Heart left ventricle (tissue), 16 donors: ENCODE measurements at regions not wholly inside any gene's neighbourhood (a gene's known extent, or its start where the extent isn't known, plus 50 kb on each side); places are given as distances from the start of the nearest gene placed in this dataset.
A peak's percentile ranks its signal among the peaks of the same experiment; 100 is the strongest.
"Not testable (repeated sequence)": the region's sequence is repeated elsewhere in the genome, so short reads cannot be mapped to it uniquely, and the experiment has no call there.

Experiments used
- ATAC-seq, 4 donors: fragments of 200-7000 bp; cut with Tn5 transposase; one replicate each; pipeline ENCODE4 v1.9.1; 2020 to 2022; ENCODE audit warnings: moderate library complexity in 4 of 4, mild to moderate bottlenecking in 3 of 4, moderate number of reproducible peaks in 1 of 4
- DNase-seq, 5 donors: peaks; one replicate each; pipeline ENCODE4 v3.0.0-alpha.2; 2020
- H3K27ac ChIP-seq, 12 donors: fragments of 200-600 bp; sonication (generic) in 4 of 12; one replicate each; pipeline versions ENCODE4 v1.5.0 to v1.8.0; 2016 to 2022; ENCODE audit warnings: mild to moderate bottlenecking in 2 of 12
- H3K27me3 ChIP-seq, 9 donors: fragments of 200-600 bp; sonication (generic) in 2 of 9; one replicate each; pipeline versions ENCODE4 v1.5.1 to v1.8.0; 2016 to 2022; ENCODE audit warnings: mild to moderate bottlenecking in 3 of 9
- H3K36me3 ChIP-seq, 9 donors: fragments of 200-600 bp; sonication (generic) in 2 of 9; one replicate each; pipeline versions ENCODE4 v1.5.0 to v1.8.0; 2018 to 2022; ENCODE audit warnings: mild to moderate bottlenecking in 2 of 9
- H3K4me1 ChIP-seq, 12 donors: fragments of 200-600 bp; sonication (generic) in 4 of 12; one replicate each; pipeline versions ENCODE4 v1.5.0 to v1.8.0; 2016 to 2022; ENCODE audit warnings: mild to moderate bottlenecking in 3 of 12
- H3K4me3 ChIP-seq, 12 donors: fragments of 200-600 bp; sonication (generic) in 4 of 12; one replicate each; pipeline versions ENCODE4 v1.5.0 to v1.8.0; 2017 to 2022; ENCODE audit warnings: mild to moderate bottlenecking in 9 of 12, moderate library complexity in 4 of 12
- H3K9me3 ChIP-seq, 12 donors: fragments of 200-600 bp; sonication (generic) in 4 of 12; one replicate each; pipeline versions ENCODE4 v1.5.0 to v1.8.0; 2016 to 2022; ENCODE audit warnings: mild to moderate bottlenecking in 1 of 12
- POLR2A ChIP-seq, 2 donors: fragments of 450-650 bp; IDR thresholded peaks; one replicate each; pipeline ENCODE4 v1.6.1; 2017; ENCODE audit warnings: antibody characterized with exemption in 2 of 2, mild to moderate bottlenecking in 2 of 2, moderate library complexity in 2 of 2
- WGBS, 4 donors: extraction: QIAGEN DNeasy Blood & Tissue Kit in 2 of 4; methylation state at CpG; one replicate each; pipeline versions ENCODE4 v1.1.5 to v1.1.7; 2013 to 2018; 5-methylcytosine and 5-hydroxymethylcytosine counted together
- intact Hi-C, 10 donors: fragments of 100-400 bp; cut with DNase I; formaldehyde crosslinking; loops; one replicate each; pipeline versions ENCODE4 v1.11.1 to v1.14.2; 2022
- TF ChIP-seq, protein P1 (sequence below), 12 donors: fragments of 200-600 bp; sonication (generic) in 4 of 12; IDR thresholded peaks; one replicate each; pipeline versions ENCODE4 v1.5.0 to v1.8.0; 2018 to 2022; ENCODE audit warnings: antibody characterized with exemption in 12 of 12, mild to moderate bottlenecking in 5 of 12
- donor health status: ischemic (EF 13 %, LVEDD 7.1; RV severe dilation, severe dysfunction).
- donor health status: healthy with polysubstance abuse.
- donor health status: DM: no; HTN: yes; CAD: no.
- donor health status: DM: no; HTN: no; CAD: no.
- donor health status: ischemic (EF 25% LVEDD 6.9; RV normal size, moderate dysfunction).
- donor health status: ischemic (EF 25% LVEDD 5.7; RV mildly dilated, moderate dysfunction).
- donor health status: healthy.
- donor health status: DM: yes; HTN: yes; CAD: no.
- donor health status: ischemic (EF 35%, LVEDD 5.7; RV mildly dilated, moderate dysfunction).
- donor health status: nonischemic (EF 11% LVEDD 7.7; RV severe dilation, severe dysfunction).
- donor health status: DM: yes; HTN: yes; CAD: no.
- donor health status: PGD.
- donor health status: ischemic (EF 29% LVEDD 5.4; RV normal size, mild dysfunction).
- donor health status: nonischemic (EF 23%, LVEDD 6.1; RV moderate dilation, normal function).

DNA sequence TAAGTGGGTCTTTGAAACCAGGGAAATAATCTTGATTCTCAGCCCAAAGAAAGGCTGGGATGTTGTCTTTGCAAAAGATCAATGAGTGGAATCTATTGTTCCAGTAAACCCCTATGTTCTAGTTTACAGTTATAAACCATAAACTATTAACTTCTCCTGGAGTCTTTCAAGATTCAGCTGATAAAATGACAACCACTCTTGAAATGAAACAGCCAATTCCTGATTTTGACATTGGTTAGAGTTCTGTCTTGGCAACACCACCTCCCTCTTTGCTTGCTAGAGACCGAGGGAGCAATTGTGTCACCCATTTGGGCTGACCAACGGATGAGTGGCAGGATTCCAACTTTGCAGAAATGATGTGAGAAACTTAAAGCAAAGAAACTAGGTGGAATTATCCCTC, 746.9 kb downstream of the SLC4A3 start:
- Histone ChIP-seq H3K9me3 (peaks cover 0 to 5% (median 0%) of the 10 kb centered on the region in 12 donors), H3K4me3 (no peak overlapping the region), H3K4me1 (no peaks in the 10 kb centered on the region), H3K27ac (no peak overlapping the region), H3K36me3 (no peaks in the 10 kb centered on the region), H3K27me3 (no peaks in the 10 kb centered on the region)
- 47 to 61% (median 54%) methylated on average over 2 of the region's 2 CpGs for WGBS, 4 donors
- ATAC-seq (no peak), DNase-seq (no peak)
- no peak for TF ChIP-seq POLR2A (IDR thresholded peaks at IDR 0.05)
- TF ChIP-seq, protein P1, sequence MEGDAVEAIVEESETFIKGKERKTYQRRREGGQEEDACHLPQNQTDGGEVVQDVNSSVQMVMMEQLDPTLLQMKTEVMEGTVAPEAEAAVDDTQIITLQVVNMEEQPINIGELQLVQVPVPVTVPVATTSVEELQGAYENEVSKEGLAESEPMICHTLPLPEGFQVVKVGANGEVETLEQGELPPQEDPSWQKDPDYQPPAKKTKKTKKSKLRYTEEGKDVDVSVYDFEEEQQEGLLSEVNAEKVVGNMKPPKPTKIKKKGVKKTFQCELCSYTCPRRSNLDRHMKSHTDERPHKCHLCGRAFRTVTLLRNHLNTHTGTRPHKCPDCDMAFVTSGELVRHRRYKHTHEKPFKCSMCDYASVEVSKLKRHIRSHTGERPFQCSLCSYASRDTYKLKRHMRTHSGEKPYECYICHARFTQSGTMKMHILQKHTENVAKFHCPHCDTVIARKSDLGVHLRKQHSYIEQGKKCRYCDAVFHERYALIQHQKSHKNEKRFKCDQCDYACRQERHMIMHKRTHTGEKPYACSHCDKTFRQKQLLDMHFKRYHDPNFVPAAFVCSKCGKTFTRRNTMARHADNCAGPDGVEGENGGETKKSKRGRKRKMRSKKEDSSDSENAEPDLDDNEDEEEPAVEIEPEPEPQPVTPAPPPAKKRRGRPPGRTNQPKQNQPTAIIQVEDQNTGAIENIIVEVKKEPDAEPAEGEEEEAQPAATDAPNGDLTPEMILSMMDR (IDR thresholded peaks at IDR 0.05): no peak
- intact Hi-C loops: no loop called here

DNA sequence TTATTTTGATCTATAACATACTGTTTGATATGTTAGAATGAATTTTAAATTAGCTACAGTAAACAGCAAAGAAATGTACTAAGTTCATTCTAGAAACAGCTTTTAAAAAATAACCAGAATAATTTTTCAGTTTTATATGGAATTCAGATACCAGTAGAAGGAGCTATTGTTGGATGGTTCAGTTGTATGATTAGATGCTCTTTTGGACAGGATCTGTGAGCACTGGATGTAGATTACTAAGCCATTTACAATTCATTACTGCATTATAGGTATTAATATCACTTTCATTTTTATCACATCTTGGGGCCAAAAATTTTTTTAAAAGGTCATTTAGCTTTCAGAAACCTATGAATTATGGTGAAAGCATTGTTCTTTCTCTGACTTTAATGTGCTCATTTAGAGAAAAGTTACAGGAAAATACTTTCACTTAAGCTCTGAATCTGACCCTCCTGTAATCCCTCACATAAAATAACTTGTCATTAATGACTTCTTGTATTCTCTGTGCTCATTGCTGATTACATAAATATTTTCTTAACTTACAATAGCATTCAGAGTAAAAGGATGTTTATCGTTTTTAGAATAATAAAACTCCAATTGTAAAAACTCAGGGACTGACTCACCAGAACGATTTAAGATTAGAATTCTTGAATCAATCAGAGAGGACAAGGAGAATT, 750.2 kb downstream of the SLC4A3 start:
- WGBS, 4 donors: 58 to 70% (median 62%) methylated on average over 2 of the region's 2 CpGs
- H3K36me3 ChIP-seq: no peaks in the 10 kb centered on the region
- DNase-seq (no peak), ATAC-seq (no peak)
- TF ChIP-seq POLR2A (IDR thresholded peaks at IDR 0.05): no peak
- TF ChIP-seq, protein P1 (IDR thresholded peaks at IDR 0.05): peak in 1 of 12 donors; percentile 7
- peaks cover 0 to 24% (median 0%) of the 10 kb centered on the region in 12 donors for H3K9me3 ChIP-seq
- H3K27me3 ChIP-seq: no peaks in the 10 kb centered on the region
- intact Hi-C loops: no loop called here
- no peak overlapping the region for H3K27ac ChIP-seq
- H3K4me3 ChIP-seq: no peak overlapping the region
- no peaks in the 10 kb centered on the region for H3K4me1 ChIP-seq

- DNase-seq, ATAC-seq: not testable (repeated sequence)
- 87 to 95% (median 92%) methylated on average over 5 to 8 of the region's 8 CpGs for WGBS, 4 donors
Measured at GRCh38 chr2:220387758-220388157, 760.3 kb downstream of the SLC4A3 start.

DNA sequence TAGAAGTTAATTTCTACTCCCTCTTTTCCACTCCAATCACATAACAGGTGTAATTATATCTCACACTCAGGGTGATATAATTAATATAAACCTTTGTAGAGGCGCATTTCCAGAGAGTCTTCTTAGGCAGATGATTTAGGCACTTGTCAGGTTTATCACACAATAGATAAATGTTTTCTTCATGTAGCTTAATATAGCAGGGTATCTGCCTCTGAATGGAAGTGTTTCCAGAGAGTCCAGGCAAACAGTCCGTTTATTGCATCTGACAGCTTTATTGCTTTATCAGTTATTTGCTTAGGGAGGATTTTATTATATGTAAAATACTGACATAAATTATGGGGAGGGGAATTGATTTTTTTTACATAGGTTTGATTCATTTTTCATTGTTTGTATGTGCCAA, 766.3 kb downstream of the SLC4A3 start:
- H3K27ac ChIP-seq: peak overlapping the region in 2 of 12 donors; percentile 6 to 82
- ATAC-seq (peak in 1 of 4 donors; percentile 47), DNase-seq (no peak)
- peaks cover 0 to 13% (median 0%) of the 10 kb centered on the region in 12 donors for H3K4me1 ChIP-seq
- no peak overlapping the region for H3K4me3 ChIP-seq
- WGBS, 4 donors: 47 to 56% (median 50%) methylated on average over 2 of the region's 2 CpGs
- intact Hi-C loops: no loop called here
- no peaks in the 10 kb centered on the region for H3K36me3 ChIP-seq
- H3K9me3 ChIP-seq: no peaks in the 10 kb centered on the region
- no peaks in the 10 kb centered on the region for H3K27me3 ChIP-seq
- no peak for TF ChIP-seq POLR2A (IDR thresholded peaks at IDR 0.05)

More at GRCh38 chr2:220387758-220388157, 760.3 kb downstream of the SLC4A3 start:
- H3K27ac ChIP-seq, intact Hi-C loops, H3K4me1 ChIP-seq, H3K36me3 ChIP-seq, H3K9me3 ChIP-seq, H3K27me3 ChIP-seq, H3K4me3 ChIP-seq: not testable (repeated sequence)

- no peaks in the 10 kb centered on the region for H3K9me3 ChIP-seq
- H3K27ac ChIP-seq: peak overlapping the region in 6 of 12 donors; percentile 6 to 82 (median 40)
- DNase-seq: peak in 4 of 5 donors; percentile 37 to 69 (median 47)
- no peaks in the 10 kb centered on the region for H3K27me3 ChIP-seq
- intact Hi-C loops: no loop called here
- H3K36me3 ChIP-seq: no peaks in the 10 kb centered on the region
- H3K4me1 ChIP-seq: peaks cover 0 to 13% (median 0%) of the 10 kb centered on the region in 12 donors
- ATAC-seq: peak; percentile 20 to 74 (median 64)
- no peak overlapping the region for H3K4me3 ChIP-seq
- TF ChIP-seq, protein P1 (IDR thresholded peaks at IDR 0.05): no peak
- TF ChIP-seq POLR2A (IDR thresholded peaks at IDR 0.05): no peak
Measured at GRCh38 chr2:220394433-220394832, 767.0 kb downstream of the SLC4A3 start.
